ENCODE measurements at regions not wholly inside any gene's neighbourhood (a gene's known extent, or its start where the extent isn't known, plus 50 kb on each side); places are given as distances from the start of the nearest gene placed in this dataset.

DNA sequence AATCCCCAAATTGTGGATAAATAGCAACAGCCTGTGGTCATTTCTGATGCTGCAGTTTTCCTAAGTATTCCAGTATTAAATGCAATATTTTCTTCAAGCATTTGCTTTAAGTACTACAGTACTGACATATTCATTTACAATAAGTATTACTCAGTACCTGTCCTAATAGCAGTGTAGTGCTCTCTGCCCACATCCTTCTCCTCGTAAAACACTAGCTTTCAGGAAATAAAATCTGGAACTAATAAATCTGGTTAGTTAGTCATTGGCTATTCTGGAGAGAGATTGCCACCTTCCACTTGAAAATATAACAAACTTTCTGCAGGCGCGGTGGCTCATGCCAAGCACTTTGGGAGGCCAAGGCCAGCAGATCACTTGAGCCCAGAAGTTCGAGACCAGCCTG lies 441.5 kb downstream of the PRKD1 start:
- no peak overlapping the region for H3K4me3 Mint-ChIP-seq
- WGBS, 2 experiments (ENCODE audit: insufficient coverage in 1 of 2, insufficient read length in 1 of 2), result 92 to 93% methylated on average over 3 to 4 of the region's 4 CpGs
- Histone ChIP-seq H3K4me3 (ENCODE audit: low read length) (no peak overlapping the region), H3K36me3 (ENCODE audit: control insufficient read depth, insufficient read depth, low read length) (no peaks in the 10 kb centered on the region), H3K4me1 (ENCODE audit: control insufficient read depth, insufficient read depth, low read length) (no peaks in the 10 kb centered on the region), H3K27me3 (ENCODE audit: control insufficient read depth, insufficient read depth, low read length, poor library complexity, severe bottlenecking) (no peaks in the 10 kb centered on the region), H3K9me3 (ENCODE audit: control insufficient read depth, low read length) (no peaks in the 10 kb centered on the region), H3K27ac (ENCODE audit: low read depth, low read length) (no peak overlapping the region), H3K9ac (ENCODE audit: extremely low read depth, low read length, poor library complexity, severe bottlenecking) (no peak overlapping the region)
- H3K4me1 Mint-ChIP-seq, result no peaks in the 10 kb centered on the region
- DNase-seq, result no peak
- no peaks in the 10 kb centered on the region for H3K27me3 Mint-ChIP-seq (ENCODE audit: insufficient read depth)
- H3K27ac Mint-ChIP-seq, result no peak overlapping the region
- TF ChIP-seq, protein P1, sequence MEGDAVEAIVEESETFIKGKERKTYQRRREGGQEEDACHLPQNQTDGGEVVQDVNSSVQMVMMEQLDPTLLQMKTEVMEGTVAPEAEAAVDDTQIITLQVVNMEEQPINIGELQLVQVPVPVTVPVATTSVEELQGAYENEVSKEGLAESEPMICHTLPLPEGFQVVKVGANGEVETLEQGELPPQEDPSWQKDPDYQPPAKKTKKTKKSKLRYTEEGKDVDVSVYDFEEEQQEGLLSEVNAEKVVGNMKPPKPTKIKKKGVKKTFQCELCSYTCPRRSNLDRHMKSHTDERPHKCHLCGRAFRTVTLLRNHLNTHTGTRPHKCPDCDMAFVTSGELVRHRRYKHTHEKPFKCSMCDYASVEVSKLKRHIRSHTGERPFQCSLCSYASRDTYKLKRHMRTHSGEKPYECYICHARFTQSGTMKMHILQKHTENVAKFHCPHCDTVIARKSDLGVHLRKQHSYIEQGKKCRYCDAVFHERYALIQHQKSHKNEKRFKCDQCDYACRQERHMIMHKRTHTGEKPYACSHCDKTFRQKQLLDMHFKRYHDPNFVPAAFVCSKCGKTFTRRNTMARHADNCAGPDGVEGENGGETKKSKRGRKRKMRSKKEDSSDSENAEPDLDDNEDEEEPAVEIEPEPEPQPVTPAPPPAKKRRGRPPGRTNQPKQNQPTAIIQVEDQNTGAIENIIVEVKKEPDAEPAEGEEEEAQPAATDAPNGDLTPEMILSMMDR (conservative IDR thresholded peaks at IDR 0.05), result no peak
- no peaks in the 10 kb centered on the region for H3K9me3 Mint-ChIP-seq
- H3K36me3 Mint-ChIP-seq (ENCODE audit: low read depth), result no peaks in the 10 kb centered on the region

- Mint-ChIP-seq H3K36me3 (ENCODE audit: low read depth) (no peaks in the 10 kb centered on the region), H3K4me3 (no peak overlapping the region), H3K9me3 (no peaks in the 10 kb centered on the region), H3K4me1 (no peaks in the 10 kb centered on the region), H3K27me3 (ENCODE audit: insufficient read depth) (no peaks in the 10 kb centered on the region), H3K27ac (no peak overlapping the region)
- DNase-seq, result no peak
- WGBS, 2 experiments (ENCODE audit: insufficient coverage in 1 of 2, insufficient read length in 1 of 2), result 91 to 95% methylated on average over 4 of the region's 4 CpGs
- H3K9me3 ChIP-seq (ENCODE audit: control insufficient read depth, low read length), result no peaks in the 10 kb centered on the region
- H3K27me3 ChIP-seq (ENCODE audit: control insufficient read depth, insufficient read depth, low read length, poor library complexity, severe bottlenecking), result no peaks in the 10 kb centered on the region
- H3K36me3 ChIP-seq (ENCODE audit: control insufficient read depth, insufficient read depth, low read length), result no peaks in the 10 kb centered on the region
- TF ChIP-seq, protein P1 (conservative IDR thresholded peaks at IDR 0.05), result no peak
- H3K9ac ChIP-seq (ENCODE audit: extremely low read depth, low read length, poor library complexity, severe bottlenecking), result no peak overlapping the region
- no peak overlapping the region for H3K27ac ChIP-seq (ENCODE audit: low read depth, low read length)
- H3K4me1 ChIP-seq (ENCODE audit: control insufficient read depth, insufficient read depth, low read length), result no peaks in the 10 kb centered on the region
- H3K4me3 ChIP-seq (ENCODE audit: low read length), result no peak overlapping the region
These were observed 437.7 kb downstream of the PRKD1 start for GRCh38 chr14:29489911-29490425.

- WGBS, 2 experiments (ENCODE audit: insufficient coverage in 1 of 2, insufficient read length in 1 of 2), result 88 to 91% methylated on average over 1 to 4 of the region's 4 CpGs
- Histone ChIP-seq H3K9ac (ENCODE audit: extremely low read depth, low read length, poor library complexity, severe bottlenecking) (no peak overlapping the region), H3K4me3 (ENCODE audit: low read length) (no peak overlapping the region), H3K9me3 (ENCODE audit: control insufficient read depth, low read length) (no peaks in the 10 kb centered on the region), H3K36me3 (ENCODE audit: control insufficient read depth, insufficient read depth, low read length) (no peaks in the 10 kb centered on the region), H3K27me3 (ENCODE audit: control insufficient read depth, insufficient read depth, low read length, poor library complexity, severe bottlenecking) (no peaks in the 10 kb centered on the region), H3K27ac (ENCODE audit: low read depth, low read length) (no peak overlapping the region), H3K4me1 (ENCODE audit: control insufficient read depth, insufficient read depth, low read length) (no peaks in the 10 kb centered on the region)
- TF ChIP-seq, protein P1 (conservative IDR thresholded peaks at IDR 0.05), result no peak
- no peaks in the 10 kb centered on the region for H3K27me3 Mint-ChIP-seq (ENCODE audit: insufficient read depth)
- no peaks in the 10 kb centered on the region for H3K4me1 Mint-ChIP-seq
- H3K4me3 Mint-ChIP-seq, result no peak overlapping the region
- DNase-seq, result no peak
- H3K9me3 Mint-ChIP-seq, result peaks cover 5% of the 10 kb centered on the region
- H3K27ac Mint-ChIP-seq, result no peak overlapping the region
- H3K36me3 Mint-ChIP-seq (ENCODE audit: low read depth), result no peaks in the 10 kb centered on the region
These were observed 433.8 kb downstream of the PRKD1 start for GRCh38 chr14:29493849-29494248.
